ENCODE measurements at regions not wholly inside any gene's neighbourhood (a gene's known extent, or its start where the extent isn't known, plus 50 kb on each side); places are given as distances from the start of the nearest gene placed in this dataset.

GRCh38 chr16:59046335-59046734, 312.2 kb upstream of the GOT2 start:
- TF ChIP-seq CTCF (IDR thresholded peaks at IDR 0.05; ENCODE audit: low read depth, low read length, poor library complexity, severe bottlenecking) (no peak), EZH2phosphoT487 (IDR thresholded peaks at IDR 0.05; ENCODE audit: borderline replicate concordance, low read length) (no peak)

Data from DOHH2 (cell line).